Fibroblast of villous mesenchyme (primary cell): ENCODE measurements at regions not wholly inside any gene's neighbourhood (a gene's known extent, or its start where the extent isn't known, plus 50 kb on each side); places are given as distances from the start of the nearest gene placed in this dataset.
"Not testable (repeated sequence)": the region's sequence is repeated elsewhere in the genome, so short reads cannot be mapped to it uniquely, and the experiment has no call there.

Source experiments
- DNase-seq: peaks from one replicate; pipeline ENCODE4 v3.0.0-alpha.2; 2010; ENCODE audit warnings: low read depth
- H3K4me3 ChIP-seq: 2 replicates; pipeline ENCODE4 v1.5.1; 2011; ENCODE audit warnings: low read depth, mild to moderate bottlenecking, low read length
- TF ChIP-seq, protein P1 (sequence below): IDR thresholded peaks from 2 replicates; pipeline ENCODE4 v1.5.1; 2012; ENCODE audit warnings: low read depth, mild to moderate bottlenecking, low read length; ENCODE audit not compliant: insufficient read depth

GRCh38 chr2:228526687-228527086, 345.2 kb upstream of the SPHKAP start:
- no peak overlapping the region for H3K4me3 ChIP-seq
- no peak for DNase-seq
- TF ChIP-seq, protein P1, sequence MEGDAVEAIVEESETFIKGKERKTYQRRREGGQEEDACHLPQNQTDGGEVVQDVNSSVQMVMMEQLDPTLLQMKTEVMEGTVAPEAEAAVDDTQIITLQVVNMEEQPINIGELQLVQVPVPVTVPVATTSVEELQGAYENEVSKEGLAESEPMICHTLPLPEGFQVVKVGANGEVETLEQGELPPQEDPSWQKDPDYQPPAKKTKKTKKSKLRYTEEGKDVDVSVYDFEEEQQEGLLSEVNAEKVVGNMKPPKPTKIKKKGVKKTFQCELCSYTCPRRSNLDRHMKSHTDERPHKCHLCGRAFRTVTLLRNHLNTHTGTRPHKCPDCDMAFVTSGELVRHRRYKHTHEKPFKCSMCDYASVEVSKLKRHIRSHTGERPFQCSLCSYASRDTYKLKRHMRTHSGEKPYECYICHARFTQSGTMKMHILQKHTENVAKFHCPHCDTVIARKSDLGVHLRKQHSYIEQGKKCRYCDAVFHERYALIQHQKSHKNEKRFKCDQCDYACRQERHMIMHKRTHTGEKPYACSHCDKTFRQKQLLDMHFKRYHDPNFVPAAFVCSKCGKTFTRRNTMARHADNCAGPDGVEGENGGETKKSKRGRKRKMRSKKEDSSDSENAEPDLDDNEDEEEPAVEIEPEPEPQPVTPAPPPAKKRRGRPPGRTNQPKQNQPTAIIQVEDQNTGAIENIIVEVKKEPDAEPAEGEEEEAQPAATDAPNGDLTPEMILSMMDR = no peak

DNA sequence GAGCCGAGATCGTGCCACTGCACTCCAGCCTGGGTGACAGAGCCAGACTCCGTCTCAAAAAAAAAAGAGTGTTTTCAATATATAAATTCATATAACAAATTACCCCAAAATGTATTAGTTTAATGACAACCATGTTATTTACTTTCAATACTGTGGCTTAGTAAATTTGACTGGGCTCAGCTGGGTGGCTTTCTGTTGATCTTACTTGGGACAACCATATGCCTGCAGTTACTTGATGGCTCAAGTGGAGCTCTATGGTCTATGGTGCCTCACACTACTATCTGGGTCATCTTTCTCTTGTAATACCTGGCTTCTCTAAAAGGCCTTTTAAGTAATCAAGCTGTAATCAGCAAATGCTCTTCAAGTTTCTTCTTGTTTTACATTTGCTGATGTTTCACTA, 341.5 kb upstream of the SPHKAP start:
- DNase-seq = no peak
- H3K4me3 ChIP-seq = no peak overlapping the region
- TF ChIP-seq, protein P1 = no peak

GRCh38 chr2:228522276-228522675, 340.8 kb upstream of the SPHKAP start:
- no peak for DNase-seq
- no peak overlapping the region for H3K4me3 ChIP-seq
- TF ChIP-seq, protein P1 = no peak

DNA sequence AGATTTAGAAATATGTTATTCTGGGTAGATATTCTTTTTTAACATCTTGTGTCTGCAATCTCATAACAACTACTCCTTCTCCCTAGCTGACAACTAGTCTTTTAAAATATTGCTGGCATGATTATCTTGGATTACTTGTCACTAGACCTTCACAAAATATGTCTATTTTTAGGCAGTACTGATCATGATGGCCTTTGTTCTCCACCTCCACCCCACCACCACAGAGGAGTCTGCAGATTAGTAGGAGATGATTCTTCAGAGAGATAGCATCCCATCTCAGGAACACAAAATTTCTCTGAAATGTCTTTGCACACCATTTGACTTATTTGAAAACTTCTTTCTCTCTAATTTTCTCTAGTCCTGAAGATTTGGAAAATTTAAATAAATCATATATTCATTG, 338.1 kb upstream of the SPHKAP start:
- DNase-seq = no peak
- TF ChIP-seq, protein P1 = no peak
- H3K4me3 ChIP-seq = no peak overlapping the region

- no peak for DNase-seq
- TF ChIP-seq, protein P1 = no peak
- no peak overlapping the region for H3K4me3 ChIP-seq
Measured at GRCh38 chr2:228516019-228516418, 334.5 kb upstream of the SPHKAP start.

DNA sequence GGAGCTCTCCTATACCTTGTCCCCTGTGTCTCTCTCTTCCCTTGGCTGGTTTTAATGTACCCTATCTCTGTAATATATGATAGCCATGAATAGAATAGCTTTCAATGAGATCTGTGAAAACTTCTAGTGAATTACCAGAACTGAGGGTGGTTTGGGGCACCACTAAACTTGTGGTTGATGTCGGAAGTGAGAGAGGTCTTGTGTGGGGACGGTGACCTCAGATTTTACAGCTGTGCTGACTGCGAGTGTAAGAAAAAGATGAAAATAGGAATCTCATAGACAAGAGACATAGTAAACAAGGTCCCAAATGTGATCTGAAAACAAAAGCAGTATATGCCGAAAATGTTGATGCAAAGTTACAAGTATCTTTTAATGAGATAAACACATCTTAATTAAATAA, 332.0 kb upstream of the SPHKAP start:
- not testable (repeated sequence) for DNase-seq, H3K4me3 ChIP-seq

DNA sequence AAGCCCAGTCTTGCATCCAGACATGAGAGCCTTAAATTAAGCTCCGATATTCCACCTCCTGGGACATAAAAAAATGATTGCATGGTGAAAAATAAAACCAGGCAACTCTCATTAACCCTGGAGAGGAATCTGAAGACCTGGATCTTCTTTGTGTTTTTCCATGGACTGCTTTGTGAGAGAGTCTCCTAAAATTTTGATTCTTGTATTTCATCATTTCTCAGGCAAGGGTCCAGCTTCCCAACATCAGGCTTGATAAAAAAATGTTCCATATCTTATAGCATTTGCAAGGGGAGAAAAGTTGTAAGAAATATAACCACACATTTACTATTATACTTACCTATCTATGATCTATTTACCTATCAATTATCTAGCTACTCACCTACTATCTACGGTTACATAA, 327.5 kb upstream of the SPHKAP start:
- TF ChIP-seq, protein P1 = no peak
- no peak for DNase-seq

More for the DNA sequence above, 327.5 kb upstream of the SPHKAP start:
- H3K4me3 ChIP-seq = no peak overlapping the region
